ENCODE measurements at regions not wholly inside any gene's neighbourhood (a gene's known extent, or its start where the extent isn't known, plus 50 kb on each side); places are given as distances from the start of the nearest gene placed in this dataset.
"Not testable (repeated sequence)": the region's sequence is repeated elsewhere in the genome, so short reads cannot be mapped to it uniquely, and the experiment has no call there.

- no peak for DNase-seq (ENCODE audit: low spot score)
Observed at GRCh38 chr22:49460091-49460490, 367.6 kb downstream of the BRD1 start.

GRCh38 chr22:49458708-49459099 lies 369.0 kb downstream of the BRD1 start:
- no peak for DNase-seq (ENCODE audit: low spot score)

- no peak for DNase-seq (ENCODE audit: low spot score)
Observed at GRCh38 chr22:49457946-49458707, 369.5 kb downstream of the BRD1 start.

DNA sequence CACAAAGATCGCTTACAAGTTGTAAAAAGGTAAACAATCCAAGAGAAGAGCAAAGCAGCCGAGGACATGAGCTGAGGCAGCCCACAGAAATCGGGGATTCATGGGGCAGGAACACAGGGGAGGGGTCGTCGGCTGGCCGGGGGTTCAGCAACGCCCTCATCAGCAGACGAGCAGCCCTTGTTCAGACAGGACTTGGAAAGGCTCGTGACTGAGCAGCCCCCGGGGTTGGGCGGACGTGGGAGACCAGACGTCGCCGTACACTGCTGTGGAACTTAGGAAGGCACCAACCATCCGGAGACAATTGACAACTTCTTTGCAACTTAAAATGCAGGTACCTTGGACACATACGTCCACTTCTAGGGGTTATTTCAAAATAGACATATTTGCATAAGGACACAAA lies 370.5 kb downstream of the BRD1 start:
- no peak for DNase-seq (ENCODE audit: low spot score)

DNA sequence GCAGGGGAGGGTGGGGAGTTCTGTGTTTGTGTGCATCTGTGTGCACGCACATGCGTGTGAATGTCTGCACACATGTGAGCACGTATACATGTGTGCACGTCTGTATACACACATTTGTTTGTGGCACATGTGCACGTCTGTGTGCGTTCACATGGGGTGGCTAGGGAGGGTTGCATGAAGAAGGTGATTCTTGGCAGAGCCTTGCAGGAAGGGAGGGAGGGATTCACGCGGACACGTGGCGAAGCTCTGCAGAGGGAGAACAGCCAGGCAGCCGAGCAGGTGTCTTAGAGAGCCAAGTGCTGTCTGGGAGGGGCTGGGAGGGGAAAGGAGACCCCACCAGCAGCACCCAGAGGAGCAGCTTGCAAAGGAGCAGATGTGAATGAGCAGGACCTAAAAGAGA lies 372.1 kb downstream of the BRD1 start:
- DNase-seq (ENCODE audit: low spot score) = no peak

DNA sequence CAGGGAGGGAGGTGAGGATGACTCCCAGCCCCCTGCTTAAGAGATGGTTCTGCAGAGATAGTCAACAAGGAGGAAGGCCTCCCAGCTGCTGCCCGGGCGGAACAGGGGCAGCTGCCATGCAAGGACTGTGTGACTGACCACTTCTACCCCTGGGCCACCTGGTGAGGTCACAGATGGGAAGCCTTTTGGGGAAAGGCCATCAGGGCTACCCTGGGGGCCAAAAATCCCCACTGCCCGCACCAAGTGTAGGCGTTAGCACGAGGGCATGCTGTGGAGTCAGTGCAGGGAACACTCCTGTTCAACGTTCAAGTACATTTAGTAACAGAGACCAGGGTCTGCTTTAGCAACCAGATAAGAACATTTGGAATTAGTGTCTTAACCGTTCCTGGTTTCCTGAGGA lies 372.9 kb downstream of the BRD1 start:
- no peak for DNase-seq (ENCODE audit: low spot score)

- no peak for DNase-seq (ENCODE audit: low spot score)
Observed at GRCh38 chr22:49453771-49454170, 373.9 kb downstream of the BRD1 start.

DNA sequence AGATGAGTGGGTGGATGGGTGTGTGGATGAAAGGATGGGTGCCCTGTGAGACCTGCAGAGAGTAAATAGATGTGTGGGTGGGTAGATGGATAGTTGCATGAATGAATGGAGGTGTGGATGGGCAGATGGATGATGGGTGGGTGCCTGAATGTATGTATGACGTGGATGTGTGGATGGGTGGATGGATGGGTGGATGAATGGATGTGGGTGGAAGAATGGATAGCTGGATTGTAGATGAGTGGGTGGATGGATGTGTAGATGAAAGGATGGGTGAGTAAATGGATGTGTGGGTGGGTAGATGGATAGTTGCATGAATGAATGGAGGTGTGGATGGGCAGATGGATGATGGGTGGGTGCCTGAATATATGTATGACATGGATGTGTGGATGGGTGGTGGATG lies 374.7 kb downstream of the BRD1 start:
- not testable (repeated sequence) for DNase-seq (ENCODE audit: low spot score)

DNA sequence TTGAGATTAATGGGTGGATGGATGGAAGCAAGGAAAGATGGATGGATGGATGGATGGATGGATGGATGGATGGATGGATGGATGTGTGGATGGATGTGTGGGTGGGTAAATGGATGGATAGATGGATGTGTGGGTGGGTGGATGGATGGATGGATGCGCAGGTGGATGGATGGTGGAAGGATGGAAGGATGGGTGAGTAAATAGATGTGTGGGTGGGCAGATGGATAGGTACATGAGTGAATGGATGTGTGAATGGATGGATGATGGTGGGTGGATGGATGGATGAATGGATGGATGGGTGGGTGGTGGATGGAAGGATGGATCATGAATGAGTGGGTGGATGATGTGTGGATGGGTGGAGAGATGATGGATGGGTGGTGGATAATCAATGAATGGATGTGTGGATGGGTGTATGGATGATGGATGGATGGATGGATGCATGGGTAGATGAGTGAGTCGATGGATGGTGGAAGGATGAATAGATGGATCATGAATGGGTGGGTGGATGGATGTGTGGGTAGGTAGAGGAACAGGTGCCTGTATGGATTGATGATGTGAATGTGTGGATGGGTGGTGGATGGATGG lies 375.2 kb downstream of the BRD1 start:
- DNase-seq (ENCODE audit: low spot score) = no peak

DNA sequence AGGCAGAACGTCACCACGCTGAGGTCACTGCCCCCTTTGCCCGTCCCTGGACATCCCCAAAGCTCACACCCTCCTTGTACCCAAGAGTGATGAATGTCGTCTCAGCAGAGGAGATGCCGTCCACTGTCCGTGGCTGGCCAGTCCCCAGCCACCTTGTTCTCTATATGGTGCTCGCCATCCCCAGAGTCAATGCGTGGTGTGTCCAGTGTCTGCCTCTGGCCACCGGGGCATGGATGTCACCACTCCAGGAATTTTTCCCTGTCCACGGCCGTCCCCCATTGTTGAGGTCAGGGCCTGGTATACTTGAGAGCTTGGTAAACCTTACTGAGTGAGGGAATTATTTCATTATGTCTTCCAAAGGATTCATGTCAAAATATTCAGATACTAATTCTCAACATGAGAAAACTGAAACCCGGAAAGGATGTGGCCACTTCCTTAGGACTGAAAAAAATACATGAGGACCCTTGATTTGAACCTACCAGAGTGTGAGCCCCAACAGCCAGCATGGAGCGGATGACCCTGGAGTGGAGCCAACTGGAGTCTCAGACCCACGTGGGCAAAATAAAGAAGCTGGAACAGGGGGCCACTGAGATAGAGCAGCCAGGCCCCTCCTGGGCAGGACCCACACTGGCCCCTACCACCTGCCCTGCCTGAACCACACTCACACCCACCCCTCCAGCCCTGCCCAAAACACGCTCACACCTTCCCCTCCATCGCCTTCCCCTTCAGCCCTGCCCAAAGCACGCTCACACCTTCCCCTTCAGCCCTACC lies 376.4 kb downstream of the BRD1 start:
- no peak for DNase-seq (ENCODE audit: low spot score)

DNA sequence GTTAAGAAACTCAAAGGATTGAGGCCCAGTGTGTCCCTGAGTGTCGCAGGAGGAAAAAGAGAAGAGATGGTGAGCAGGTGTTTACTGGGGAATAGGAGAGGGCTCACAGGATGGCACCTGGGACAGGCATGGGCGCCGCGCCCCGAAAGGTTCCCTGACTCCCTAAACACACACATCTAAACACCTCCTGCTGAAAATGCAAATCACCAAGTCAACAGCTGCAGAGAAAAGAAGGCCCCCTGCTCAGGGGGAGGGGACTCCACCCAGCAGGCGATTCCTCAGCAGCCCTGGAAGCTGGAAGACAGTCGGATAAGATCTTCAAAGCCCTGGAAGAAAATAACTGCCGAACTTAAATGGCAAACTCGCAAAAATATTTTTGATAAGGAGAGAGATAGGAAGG lies 377.2 kb downstream of the BRD1 start:
- no peak for DNase-seq (ENCODE audit: low spot score)

DNA sequence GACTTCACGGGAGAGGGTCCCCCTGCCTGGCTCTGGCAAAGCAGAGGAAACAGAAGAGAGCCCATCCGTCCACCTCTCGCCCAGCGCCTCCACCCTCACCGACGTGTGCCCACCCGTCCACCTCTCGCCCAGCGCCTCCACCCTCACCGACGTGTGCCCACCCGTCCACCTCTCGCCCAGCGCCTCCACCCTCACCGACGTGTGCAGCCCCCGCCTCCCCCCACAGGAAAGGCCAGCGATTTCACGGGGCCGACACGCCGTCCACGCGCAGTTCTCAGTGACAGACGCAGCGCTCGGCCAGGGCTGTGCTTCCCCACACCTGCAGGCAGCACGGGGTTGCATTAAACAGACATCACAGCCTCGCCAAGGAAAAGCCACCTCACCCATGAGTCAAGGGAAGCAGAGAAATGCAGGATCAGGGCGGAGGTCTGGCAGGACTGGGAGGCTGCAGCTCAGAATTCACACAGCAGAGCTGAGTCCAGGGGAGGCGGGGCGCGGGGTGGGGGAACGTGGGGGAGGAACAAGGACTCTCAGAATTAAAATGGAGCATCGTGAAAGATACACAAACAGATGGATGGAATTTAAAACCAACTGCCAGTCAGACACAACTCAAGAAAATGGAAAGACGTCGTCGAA lies 377.7 kb downstream of the BRD1 start:
- no peak for DNase-seq (ENCODE audit: low spot score)

GRCh38 chr22:49449377-49449776 lies 378.3 kb downstream of the BRD1 start:
- no peak for DNase-seq (ENCODE audit: low spot score)

DNA sequence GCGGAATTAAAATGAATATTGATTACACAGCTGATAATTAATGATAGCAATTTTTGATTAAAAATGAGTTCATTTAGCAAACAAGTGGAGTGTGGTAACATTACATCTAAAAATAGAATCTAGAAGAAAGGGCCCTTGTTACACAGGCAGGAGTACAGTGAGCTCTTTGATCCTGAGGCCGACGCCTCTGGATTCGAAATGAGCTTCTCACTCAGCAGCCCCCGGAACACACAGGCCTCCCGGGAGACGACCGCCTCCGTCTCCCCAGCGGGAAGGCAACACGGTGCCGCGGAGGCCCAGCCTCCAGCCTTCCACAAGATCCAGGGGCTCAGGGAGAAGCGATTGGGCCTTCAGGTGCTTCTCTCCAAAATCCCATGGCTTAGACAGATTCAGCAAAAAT lies 379.1 kb downstream of the BRD1 start:
- peak; percentile 91 for DNase-seq (ENCODE audit: low spot score)

DNA sequence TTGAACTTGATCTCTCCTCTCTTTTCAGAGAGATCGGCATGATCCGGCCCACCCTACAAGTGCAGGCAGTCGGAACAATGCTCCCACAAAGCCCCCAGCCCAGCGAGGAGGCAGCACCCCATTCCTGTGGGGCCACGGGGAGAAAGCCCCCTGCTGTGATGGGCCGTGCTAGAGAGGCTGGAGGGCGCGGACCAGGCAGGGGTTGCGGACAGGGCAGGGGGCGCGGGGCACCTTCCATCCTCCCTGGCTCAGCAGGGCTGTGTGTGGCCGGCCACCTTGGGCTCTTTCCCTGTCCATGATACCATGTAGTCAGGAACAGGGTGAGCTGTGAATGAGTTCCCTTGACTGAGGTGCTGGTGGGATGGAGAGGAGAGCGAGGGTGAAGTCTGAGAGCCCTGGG lies 379.8 kb downstream of the BRD1 start:
- no peak for DNase-seq (ENCODE audit: low spot score)

GRCh38 chr22:49446759-49447710 lies 380.6 kb downstream of the BRD1 start:
- DNase-seq (ENCODE audit: low spot score) = no peak

GRCh38 chr22:49446145-49446758 lies 381.4 kb downstream of the BRD1 start:
- no peak for DNase-seq (ENCODE audit: low spot score)

- no peak for DNase-seq (ENCODE audit: low spot score)
Observed at GRCh38 chr22:49444781-49445180, 382.9 kb downstream of the BRD1 start.

DNA sequence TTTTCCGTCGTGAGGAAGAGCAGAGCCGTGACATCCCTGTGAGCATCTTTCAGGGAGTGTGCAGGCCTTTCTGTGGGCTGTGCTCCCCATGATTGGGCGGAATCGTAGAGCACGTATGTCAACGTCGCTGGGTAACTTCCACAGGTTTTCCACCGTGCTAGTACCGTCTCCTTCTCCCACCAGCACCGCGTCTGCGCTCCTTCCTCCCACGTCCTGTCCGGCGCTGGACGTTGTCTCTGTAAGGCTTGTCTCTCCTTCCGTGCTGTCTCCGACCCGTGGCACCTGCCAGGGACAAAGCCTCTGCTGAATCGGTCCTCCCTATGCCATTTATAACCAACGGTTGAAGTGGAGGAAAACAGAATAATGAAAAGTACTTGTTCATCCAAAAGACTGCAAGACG lies 386.7 kb downstream of the BRD1 start:
- DNase-seq (ENCODE audit: low spot score) = no peak

DNA sequence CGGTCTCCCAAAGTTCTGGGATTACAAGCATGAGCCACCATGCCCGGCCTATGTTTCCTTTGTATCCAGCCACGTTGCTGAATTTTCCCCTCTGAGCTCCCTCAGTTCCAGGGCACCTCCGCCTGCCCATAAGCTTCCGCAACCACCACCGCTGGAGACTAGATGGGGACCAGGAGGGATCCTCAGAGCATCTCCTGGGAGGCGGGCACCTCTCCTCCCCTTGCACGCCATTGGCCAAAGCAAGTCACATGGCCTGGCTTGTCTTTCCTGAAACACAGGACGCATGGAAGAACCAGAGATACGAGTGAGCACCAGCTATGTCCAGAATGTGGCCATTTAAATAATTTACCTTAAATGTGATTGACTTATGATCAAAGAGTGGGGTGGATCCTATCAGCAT lies 388.3 kb downstream of the BRD1 start:
- no peak for DNase-seq (ENCODE audit: low spot score)

DNA sequence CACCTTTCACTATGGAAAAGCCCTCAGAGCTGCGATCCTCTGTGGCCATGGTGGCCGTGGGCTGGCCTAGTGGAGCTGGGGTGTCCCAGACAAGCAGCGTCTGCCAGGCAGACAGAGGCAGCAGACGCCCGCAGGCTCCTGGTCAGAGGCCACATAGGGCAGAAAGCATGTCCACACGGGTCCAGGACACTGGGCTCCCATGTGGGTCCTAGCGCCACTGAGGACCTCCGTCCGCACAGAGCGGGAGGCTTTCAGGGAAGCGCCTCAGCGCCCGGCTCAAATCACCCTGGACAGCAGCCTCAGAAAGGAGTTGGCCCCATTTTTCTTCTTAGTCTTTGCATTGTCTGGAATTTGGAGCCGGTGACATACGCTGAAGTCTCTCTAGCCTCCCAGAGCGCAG lies 389.7 kb downstream of the BRD1 start:
- DNase-seq (ENCODE audit: low spot score) = no peak
